C1 segment of cervical spinal cord (tissue), 14 donors: ENCODE measurements at regions not wholly inside any gene's neighbourhood (a gene's known extent, or its start where the extent isn't known, plus 50 kb on each side); places are given as distances from the start of the nearest gene placed in this dataset.
"Not testable (repeated sequence)": the region's sequence is repeated elsewhere in the genome, so short reads cannot be mapped to it uniquely, and the experiment has no call there.

Experiments used
- DNase-seq, 14 donors: peaks; one replicate each; lab custom pipeline; 2025; lab: John Stamatoyannopoulos, UW

DNA sequence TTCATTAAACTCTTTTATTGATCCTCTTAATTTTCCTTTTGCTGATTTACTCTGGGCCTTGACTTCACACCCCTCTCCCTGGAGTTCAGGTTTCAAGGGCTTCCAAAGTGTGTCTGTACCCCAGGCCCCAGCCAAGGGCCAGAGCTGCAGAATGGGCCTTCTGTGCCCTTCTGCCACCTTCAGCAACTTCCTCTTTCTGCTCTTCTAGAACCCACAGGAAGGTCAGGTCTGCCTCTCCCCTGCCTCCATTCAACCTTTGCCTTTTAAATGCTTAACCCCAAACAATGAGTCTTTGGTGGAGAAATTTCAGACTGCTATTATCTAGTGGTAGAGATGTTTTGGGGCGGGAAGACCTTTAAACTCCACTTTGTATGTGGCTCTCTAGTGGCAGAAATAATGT is 63.1 kb downstream of the TSN start:
- DNase-seq = no peak

DNA sequence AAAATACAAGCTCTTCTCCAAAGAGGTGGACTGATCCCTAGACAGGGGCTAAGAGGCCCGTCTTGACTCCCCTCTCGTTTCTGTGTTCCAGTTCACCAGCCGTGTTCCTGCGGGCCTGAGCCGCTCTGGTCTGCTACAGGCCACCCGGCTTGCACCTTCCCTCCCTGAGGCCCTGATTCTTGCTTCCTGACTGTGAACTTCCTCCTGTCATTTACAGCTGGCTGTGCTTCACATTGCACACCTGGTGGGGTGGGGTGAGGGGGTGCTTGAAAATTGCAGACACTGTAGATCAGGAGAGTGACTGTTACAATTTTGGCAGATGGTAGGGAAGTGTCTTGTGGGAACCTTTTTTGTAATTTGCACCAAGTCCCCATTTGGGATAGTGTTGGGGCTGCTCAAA is 64.4 kb downstream of the TSN start:
- no peak for DNase-seq

DNA sequence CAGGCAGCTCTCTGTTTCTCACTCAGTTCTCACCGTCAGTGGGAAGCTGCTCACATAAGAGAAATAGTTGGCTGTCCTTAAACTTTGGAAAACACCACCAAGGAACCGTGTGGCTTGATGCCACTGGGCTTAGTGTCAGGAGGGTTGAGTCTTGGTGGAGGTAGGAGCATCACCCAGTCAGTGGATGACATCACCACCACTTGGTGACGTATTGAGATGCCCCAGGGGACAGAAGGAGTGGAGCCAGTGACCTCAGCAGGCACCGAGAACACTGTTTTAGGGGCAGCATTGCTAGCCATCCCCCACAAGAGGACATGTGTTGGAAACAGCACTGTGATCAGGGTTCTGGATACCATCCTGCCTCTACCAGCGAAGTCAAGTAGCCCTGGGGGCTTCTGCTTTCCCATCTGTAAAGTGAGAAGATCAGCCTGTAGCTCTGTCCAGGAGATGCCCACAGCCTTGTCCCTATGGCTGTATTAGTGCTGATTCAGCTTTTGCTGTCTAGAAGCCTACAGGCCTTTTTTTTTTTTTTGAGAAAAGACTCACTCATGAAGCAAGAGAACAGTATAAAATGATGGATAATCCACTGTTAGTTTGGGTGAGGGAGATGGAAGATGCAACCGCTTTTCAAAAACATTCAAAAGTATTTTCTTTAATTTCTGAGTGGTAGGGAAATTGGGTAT is 66.2 kb downstream of the TSN start:
- DNase-seq = no peak

DNA sequence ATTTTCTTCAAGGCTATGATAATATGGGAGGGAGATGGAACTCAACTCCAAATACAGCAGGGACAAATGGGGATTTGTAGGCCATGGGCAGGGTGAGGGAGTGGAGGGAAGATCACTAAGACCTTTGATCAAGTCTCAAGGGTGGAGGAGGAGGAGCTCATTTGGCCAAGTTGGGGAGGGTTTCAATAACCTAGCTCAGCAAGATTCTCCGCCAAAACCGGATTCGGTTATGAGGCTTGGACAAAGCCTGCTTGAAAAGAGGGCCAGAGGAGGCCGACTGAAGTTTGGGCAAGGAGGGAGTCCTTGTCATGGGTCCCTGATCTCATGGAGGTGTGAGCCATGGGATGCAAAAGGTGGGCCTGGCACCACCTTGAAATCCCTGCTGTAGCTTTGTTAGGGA is 68.8 kb downstream of the TSN start:
- no peak for DNase-seq

DNA sequence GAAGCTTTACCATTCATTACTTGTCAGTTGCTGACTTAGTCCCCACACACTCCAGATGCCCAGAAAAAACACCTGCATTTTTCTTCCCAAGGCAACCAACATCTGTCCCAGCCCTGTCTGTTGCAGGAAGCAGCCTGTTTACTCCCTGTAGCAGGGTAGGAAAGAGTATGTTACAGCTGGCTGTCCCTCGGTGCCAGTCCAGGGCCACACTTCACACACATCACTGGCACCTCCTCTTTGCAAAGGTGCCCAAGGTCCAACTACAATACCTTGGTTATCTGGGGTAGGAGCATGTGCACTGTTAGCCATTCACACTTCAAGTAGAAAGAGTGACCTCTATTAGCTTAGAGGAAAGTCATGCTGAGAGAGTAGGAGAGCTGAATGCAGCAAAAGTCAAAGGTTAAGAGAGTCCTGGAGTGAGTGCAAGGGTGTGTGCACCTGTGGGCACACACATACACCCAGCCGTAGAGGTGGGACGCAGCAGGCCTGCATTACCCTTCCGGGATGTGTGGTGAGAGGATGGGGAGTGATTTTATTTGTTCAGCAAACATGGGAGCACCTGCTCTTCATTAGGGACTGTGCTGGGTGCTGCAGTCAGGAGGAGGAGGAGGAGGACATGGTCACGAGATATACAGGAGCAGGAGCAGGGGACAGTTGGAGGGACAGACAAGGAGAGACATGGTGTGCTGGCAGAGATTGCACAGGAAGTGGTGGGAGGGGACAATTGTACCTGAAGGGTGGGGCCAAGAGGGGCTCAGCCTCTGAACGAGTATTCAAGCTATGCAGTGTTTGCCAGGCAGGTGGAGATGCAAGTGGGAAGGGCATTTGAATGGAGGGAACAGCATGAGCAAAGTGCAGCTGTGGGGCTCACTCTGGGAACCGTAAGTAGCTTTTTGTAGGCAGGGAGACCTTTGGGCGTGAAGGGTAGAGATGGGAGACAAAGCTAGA is 69.8 kb downstream of the TSN start:
- no peak for DNase-seq

DNA sequence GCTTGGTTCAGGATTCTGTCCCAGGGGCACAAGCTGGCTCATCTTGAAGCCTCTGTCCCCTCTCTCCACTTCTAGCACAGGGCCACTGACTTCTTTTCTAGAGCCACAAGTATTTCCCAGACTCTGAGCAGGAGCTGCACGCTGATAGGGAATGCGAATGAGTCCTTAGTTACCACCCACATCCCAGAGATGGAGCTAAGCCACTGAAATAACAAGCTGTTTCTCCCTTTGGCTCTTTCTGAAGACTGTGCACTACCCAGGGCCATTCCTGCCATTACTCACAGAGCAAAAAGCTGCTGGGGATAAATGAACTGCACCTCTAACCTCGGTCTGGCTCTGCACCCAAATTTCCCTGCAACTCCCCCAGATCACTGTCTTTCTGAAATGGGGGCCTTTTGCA is 70.6 kb downstream of the TSN start:
- DNase-seq = no peak

DNA sequence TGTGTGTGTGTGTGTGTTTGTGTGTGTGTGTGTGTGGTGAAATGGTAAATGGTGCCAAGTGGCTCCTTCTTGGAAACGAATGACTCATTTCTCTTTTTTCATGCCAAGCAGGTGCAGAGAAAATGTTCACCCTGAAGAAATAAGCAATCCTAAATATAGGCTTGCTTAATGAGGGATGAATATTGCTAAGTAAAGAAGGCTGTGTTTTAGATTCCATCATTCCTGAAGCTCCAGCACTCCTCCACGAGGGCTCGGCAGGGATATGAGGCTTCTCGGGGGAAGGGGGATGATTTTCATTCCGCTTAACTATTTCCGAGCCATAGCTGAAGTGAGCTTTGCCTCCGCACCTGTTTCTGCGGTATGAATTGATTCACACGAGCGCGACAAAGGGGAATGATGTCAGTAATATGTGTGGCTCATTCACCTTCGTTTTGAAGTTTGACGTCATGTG is 72.9 kb downstream of the TSN start:
- no peak for DNase-seq

DNA sequence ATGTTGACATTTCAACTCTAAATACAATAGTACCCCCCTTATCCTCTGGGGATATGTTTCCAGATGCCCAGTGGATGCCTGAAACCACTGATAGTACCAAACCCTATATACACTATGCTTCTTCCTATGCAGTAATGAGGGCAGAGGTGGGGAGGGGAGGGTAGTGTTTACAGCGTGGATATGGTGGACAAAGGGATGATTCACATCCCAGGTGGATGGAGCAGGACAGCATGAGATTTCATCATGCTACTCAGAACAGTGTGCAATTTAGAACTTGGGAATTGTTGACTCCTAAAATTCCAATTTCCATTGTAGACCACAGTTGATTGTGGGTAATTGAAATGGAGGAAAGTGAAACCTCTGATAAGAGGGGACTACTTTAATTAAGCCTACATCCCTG is 75.4 kb downstream of the TSN start:
- DNase-seq = no peak

DNA sequence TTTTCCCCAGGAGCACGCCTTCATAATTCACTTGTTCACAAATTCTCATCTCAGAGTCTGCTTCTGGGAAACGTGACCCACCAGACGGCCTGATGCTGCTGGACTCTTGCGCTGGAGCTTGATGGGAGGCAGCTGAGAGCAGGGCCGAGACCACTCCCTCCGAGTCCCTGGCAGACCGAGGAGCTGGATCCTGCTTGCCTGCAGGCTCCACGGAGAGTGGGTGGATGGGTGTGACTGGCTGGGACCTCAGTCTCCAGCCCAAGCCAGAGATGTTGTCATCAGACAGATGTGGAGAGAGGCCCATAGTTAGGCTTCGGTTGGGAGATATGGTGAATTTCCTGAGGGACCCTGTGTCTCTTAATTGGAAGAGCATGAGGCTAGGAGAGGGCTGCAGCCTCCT is 76.4 kb downstream of the TSN start:
- no peak for DNase-seq

DNA sequence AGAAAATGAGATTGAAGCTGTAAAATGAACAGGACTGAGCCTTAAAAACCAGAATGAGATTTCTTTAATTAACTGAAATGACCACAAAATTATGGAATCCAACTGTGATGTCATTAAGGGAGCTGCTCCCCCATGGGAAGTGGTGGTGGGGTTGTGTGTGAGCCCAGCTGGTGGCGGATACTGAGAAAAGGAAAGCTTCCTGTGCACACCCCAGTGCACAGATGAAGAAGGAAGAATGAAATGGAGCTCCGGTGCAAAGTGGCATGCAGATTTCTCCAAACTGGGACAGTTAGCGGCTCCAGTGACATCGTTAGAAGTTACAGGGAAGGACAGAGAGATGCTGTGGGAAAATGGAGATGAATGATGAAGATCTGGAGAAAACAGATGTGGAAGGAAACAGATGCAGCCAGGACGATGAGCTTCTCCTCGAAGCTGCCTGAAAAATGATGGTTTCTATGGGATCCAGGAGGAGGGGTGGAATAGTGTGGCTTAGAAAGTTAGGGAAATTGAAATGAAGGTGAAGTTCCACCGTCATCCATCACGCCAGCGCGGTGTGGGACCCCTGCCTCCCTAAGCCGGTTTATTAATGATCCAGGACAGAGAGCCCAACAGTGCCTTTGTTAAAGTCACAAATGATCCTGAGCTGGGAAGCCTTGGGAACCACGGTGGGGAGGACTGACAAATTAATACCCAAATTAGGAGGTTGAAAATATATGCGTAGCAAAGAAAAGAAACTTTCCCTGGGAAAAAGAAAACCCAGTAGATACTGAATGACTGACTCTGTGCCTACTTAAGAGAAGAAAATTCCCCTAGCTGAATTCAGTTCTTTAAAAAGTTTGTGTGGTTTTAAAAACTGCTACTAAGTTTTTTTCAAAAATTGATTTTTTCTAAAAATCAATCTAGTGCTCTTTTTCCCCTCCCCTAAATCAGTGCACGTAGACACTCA is 77.2 kb downstream of the TSN start:
- DNase-seq = no peak

DNA sequence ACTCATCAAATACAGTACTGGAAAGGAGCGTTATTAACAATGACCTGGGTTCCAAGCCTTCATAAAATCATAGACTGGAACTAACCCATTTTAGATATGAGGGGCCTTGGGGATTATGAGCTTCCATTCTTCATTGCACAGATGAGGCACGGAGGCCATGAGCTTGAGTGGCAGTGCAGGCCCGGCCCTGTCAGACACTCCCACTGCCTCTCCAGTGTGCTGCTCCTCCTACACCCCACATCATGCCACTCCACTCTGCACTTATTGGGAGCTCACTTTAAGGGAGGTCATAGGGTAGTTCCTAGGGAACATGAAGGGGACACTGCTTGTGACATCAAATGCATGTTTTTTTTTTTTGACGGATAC is 77.9 kb downstream of the TSN start:
- DNase-seq = no peak

DNA sequence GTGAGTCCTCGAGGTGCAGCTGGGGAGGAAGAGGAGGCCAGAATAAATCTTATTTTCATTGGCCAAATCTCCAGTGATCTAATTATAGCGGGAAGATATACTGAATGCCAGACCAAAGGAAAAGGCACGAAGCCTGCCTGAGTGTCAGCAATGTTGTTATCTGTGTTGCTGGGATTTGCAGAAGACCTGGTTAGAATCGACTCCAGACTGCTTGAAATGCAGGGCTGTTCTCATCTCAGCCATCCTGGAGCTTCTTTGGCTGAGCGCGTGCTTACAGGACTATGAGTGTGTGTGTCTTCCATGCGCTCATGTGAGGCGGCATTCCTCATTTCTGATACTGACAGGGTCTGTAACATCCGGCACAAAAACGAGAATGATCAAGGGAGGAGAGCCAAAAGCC is 81.2 kb downstream of the TSN start:
- DNase-seq = no peak

DNA sequence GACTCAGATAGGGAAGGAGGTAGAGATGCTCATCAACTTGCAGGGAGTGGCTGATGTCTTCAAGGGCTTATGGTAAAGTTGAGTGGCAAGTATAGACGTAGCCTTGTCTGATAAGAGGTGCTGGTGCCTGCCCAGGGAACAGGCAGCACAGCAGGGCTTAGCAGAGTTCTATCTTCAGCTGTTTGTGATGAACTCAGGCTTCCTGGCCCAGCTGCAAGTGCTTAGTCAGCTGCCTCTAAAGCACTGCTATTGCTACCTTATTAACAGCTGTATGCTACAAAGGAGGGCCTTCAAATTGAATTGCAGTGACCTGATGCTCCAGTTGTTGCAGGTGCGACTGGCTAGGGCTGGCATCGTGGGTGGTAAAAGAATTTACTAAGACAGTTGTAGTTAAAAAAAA is 82.1 kb downstream of the TSN start:
- DNase-seq = no peak

DNA sequence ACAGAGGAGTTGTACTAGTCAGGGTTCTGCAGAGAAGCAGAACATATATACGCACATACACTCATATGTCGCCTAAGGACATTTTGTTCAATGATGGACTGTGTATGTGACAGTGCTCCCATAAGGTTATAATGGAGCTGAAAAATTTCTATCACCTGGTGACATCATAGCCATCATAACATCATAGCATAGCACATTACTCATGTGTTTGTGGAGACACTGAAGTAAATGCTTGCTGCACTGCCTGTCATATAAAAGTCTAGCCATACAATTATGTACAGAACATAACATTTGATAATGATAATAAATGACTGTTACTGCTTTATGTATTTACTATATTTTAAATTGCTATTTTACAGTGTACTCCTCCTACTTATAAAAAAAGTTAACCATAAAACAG is 83.1 kb downstream of the TSN start:
- no peak for DNase-seq

DNA sequence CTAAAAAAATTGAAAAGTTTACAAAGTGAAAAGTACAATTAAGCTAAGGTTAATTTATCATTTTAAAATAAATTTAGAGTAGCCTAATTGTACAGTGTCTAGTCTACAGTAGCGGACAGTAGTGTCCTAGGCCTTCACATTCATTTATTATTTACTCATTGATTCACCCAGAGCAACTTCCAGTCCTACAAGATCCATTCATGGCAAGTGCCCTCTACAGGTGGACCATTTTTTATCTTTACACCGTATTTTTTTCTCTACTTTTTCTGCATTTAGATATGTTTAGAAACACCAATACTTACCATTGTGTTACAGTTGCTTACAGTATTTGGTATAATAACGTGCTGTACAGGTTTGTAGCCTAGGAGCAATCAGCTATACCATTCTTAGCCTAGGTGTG is 84.1 kb downstream of the TSN start:
- no peak for DNase-seq

DNA sequence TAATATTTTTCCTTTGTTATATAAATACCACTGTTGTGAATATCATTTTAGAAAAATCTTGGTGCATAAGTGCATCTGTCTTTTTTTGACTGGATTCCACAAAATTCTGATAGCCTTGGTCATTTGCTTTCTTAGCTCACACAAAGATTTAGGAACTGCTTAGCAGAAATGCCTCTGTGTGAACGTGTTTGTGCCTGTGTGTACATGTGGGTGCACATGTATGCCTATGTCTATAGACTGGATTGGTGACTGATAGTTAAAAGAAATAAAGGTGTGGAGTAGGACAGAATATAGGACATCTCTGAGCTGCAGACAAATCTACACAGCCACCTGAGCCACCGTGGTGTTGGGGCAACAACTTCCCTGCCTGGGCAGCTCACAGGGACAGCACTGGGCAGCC is 93.8 kb downstream of the TSN start:
- DNase-seq = no peak

DNA sequence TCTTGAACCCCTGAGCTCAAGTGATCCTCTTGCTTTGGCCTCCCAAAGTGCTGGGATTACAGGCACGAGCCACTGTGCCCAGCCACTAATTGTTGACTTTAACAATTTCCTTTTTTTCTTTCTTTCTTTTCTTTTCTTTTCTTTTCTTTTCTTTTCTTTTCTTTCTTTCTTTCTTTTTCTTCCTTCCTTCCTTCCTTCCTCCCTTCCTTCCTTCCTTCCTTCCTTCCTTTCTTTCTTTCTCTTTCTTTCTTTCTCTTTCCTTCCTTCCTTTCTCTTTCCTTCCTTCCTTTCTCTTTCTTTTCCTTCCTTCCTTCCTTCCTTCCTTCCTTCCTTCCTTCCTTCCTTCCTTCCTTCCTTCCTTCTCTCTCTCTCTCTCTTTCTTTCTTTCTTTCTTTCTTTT is 97.7 kb downstream of the TSN start:
- not testable (repeated sequence) for DNase-seq

DNA sequence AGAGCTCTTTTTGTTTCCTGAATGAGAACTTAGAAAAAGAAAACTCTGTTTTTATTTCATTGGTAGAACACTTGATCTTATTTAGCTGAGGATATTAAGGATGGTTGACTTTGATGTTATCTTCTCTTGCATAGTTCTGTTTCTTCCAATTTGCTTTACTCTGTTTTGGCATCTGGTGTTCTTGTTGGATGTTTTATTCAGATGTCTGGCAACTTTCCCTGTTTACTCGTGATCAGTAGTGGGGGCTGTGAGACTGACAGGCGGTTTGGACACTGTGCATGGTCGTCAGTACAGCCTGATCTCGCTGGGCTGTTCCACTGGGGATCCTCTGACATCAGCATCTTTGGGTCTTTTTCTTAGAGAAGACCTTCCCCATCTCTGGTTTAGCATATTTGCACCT is 100.1 kb downstream of the TSN start:
- no peak for DNase-seq

DNA sequence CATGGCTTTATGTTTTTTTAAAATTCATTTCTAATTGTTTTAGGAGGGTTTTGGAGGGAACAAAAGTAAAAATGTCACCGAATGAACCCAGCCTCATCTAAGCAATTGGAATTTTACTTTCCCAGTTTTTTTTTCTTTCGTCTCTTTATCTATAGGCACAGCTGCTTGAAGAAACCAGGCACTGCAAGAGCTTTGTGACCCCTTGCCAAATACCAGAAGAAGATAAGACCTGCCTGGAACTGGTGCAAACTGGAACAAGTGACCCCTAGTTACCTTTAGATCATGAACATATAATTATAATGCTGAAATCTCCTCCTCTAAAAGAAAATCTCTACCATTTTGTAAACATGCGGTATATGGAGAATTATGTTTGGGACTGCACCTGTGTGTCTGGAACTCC is 100.9 kb downstream of the TSN start:
- no peak for DNase-seq

DNA sequence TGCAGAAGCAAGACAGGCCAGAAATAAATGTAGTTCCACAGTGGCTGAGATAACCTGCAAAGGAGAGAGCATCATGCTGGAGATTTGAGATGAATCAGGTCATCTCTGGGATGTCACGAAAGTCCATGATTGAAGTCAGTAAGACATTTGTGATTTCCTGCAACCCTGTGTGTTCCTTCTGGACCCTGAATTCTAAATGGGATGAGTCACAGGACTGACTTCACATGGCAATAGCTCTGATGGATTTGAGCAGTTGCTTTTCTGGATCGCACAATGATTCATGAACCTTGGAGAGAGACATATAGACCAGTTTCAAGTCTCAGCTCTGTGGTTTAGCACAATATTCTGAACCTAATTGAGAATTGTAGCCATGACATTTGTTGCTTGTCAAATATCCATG is 102.9 kb downstream of the TSN start:
- DNase-seq = no peak

DNA sequence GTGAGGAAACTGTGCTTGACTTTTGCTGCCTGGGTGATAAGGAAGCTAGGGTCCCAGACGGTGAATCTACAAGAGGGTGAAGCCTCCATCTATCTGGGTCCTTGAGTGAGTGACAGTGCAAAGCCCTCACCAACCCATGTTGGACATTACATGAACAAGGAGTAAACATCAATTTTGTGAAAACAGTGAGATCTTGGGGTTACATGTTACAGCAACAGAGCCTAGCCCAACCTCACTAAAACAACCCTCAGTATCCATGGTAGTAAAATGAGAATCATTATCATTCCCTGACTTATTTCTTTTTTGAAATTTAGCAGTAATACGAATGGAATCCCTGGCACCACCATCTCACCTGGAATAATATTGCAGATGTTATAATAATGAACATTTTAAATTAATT is 103.4 kb downstream of the TSN start:
- DNase-seq = no peak
